Fibroblast of the aortic adventitia (primary cell): ENCODE measurements at regions not wholly inside any gene's neighbourhood (a gene's known extent, or its start where the extent isn't known, plus 50 kb on each side); places are given as distances from the start of the nearest gene placed in this dataset.
"Not testable (repeated sequence)": the region's sequence is repeated elsewhere in the genome, so short reads cannot be mapped to it uniquely, and the experiment has no call there.

Experiments
- DNase-seq: peaks from one replicate; pipeline ENCODE4 v3.0.0-alpha.2; 2010; ENCODE audit warnings: low read depth
- H3K4me3 ChIP-seq: 2 replicates; pipeline ENCODE4 v1.5.1; 2011; ENCODE audit warnings: low read depth, mild to moderate bottlenecking, control low read depth, low read length, moderate library complexity
- CTCF ChIP-seq: IDR thresholded peaks from 2 replicates; pipeline ENCODE4 v1.5.1; 2011; ENCODE audit warnings: mild to moderate bottlenecking, low read length, control low read depth, inconsistent platforms; ENCODE audit not compliant: insufficient read depth

DNA sequence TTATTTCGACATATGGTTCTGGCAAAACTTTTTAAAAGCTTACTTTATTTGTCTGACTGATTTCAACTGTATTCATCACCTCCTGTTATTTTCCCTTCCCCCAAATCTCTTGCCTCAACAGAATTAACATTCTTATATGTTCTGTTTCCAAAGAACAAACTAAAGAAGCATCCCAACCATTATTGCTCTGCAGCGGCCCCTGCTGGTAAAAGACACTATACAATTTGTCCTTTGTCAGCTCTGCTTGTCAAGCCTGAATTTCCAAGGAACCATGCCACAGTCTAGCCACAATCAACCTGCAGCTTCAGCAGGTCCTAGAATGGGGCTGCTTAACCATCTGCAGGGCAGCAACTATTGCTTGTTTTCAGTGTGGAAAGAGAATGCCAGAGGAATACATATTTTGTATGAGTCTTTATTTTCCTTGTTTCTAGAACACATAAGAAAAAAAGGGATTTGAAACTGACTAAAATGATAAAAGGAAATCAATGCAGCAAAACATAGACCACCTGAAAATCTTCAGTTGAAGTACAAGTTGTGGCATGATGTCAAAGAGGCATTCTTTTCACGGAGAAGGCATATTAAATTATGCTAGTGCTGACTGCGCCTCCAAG, 845.3 kb downstream of the DIAPH3 start:
- no peak overlapping the region for H3K4me3 ChIP-seq
- TF ChIP-seq CTCF = peak; percentile 71
- peak; percentile 57 for DNase-seq

GRCh38 chr13:59319276-59319675, 844.5 kb downstream of the DIAPH3 start:
- no peak for TF ChIP-seq CTCF
- no peak for DNase-seq
- H3K4me3 ChIP-seq = no peak overlapping the region

DNA sequence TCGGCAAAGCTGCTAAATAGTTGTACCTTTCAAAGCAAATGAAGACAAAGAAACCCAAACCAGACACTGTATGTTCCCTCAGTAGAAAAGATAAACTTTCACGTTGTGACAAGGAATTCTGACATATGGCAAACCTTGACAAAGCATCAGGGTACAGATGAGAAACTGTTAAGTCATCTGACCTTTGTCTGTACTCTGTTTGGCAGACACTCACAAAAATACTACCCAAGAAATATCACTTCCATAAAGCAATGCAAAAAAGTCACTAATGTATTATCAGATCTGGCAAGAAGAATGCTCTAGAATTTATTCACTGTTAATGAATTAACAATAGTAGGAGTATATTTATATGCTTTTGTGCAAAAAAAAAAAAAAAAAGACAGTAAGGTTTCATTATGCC, 843.7 kb downstream of the DIAPH3 start:
- no peak for DNase-seq
- no peak for TF ChIP-seq CTCF
- no peak overlapping the region for H3K4me3 ChIP-seq

- not testable (repeated sequence) for DNase-seq, H3K4me3 ChIP-seq
These were observed 839.3 kb downstream of the DIAPH3 start for GRCh38 chr13:59324401-59324800.

DNA sequence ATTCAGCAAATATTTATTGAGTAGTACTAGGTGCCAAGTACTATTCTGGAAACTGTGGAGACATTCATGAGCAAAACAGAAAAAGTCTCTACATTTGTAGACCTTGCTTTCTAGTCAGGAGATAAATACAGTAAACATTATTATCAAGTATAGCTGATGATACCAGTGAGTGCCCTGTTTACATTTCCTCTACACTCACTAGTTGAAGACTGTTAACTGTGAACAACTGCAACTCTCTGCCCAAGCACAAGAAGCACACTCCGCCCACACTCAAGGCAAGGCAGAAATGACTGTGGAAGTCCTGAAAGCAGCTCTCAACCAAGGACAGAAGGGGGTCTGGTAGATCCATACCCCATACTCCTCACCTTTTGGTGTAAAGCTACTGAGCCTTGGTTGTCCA, 837.0 kb downstream of the DIAPH3 start:
- H3K4me3 ChIP-seq = no peak overlapping the region
- TF ChIP-seq CTCF = no peak
- no peak for DNase-seq

- H3K4me3 ChIP-seq = no peak overlapping the region
- no peak for DNase-seq
- no peak for TF ChIP-seq CTCF
These were observed 833.0 kb downstream of the DIAPH3 start for GRCh38 chr13:59330764-59331163.

- no peak for TF ChIP-seq CTCF
- no peak overlapping the region for H3K4me3 ChIP-seq
- no peak for DNase-seq
These were observed 830.8 kb downstream of the DIAPH3 start for GRCh38 chr13:59332966-59333365.
